Activated CD4-positive, alpha-beta T cell treated with anti-CD3 and anti-CD28 coated beads for 48 hours (primary cell): ENCODE measurements at regions not wholly inside any gene's neighbourhood (a gene's known extent, or its start where the extent isn't known, plus 50 kb on each side); places are given as distances from the start of the nearest gene placed in this dataset.
"Not testable (repeated sequence)": the region's sequence is repeated elsewhere in the genome, so short reads cannot be mapped to it uniquely, and the experiment has no call there.

ENCODE experiments used
- DNase-seq: peaks from one replicate; pipeline ENCODE4 v3.0.0-alpha.2; 2020

DNA sequence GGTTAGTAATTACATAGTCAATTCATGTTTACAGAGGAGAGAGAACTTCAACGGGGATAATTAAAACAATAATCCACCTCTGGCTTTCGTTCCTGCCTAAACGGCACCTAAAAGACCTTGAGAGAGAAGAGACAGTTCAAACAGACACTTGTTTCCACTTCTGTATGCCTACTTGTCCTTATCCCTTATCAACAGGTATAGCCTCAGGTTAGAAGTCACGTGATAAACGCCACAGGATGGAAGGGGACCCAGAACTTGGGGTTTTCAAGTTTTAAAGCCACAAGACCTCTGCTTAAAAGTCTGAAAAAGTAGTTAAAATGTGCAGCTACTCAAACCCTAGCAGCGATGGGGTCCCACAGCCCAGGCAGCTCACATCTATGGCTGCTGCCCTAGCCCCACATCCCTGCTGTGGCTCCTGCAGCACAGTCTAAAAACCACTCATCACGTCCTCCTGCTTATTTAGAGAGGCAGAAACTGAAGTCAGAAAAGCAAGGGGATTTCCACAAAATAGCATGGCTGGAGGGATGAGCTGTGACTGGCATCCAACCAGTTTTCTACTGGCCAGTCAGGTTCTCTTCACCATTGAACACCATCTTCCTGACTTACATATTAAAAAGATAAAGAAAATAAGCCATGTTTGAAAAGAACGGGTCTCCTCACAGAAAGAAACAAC, 51.2 kb upstream of the SEC16B start:
- no peak for DNase-seq

DNA sequence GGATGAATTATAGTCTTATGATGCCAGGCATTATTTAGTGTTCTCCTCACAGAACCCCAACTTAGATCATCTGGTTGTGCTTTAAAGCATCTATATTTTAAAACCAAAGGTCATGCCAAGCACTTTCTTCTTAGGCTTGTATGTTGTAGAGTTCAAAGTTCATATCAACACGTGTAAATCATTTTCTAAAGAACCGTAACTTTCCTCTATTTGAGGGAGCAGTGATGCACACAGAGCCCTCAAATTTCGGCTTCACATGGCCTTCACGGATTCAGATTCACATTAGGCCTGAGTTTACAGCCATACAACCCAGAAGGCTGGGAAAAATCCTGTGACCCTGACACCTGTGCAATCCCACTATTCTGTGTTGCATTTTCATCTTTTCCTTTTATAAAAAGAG, 52.1 kb upstream of the SEC16B start:
- DNase-seq, result no peak

DNA sequence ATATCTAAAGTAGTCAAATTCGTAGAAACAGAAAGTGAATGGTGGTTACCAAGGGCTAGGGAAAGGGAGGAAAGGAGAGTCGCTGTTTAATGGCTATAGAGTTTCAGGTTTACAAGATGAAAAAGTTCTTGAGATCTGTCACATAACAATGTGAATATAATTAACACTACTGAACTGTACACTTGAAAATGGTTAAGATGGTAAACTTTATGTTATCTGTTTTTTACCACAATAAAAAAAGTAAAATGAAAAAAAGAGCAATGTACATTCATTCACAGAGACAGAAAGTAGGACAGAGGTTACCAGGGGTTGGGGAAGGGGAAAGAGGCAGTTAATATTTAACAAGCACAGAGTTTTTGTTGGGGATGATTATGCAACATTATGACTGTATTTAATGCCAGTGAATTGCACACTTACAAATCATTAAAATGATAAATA, 53.3 kb upstream of the SEC16B start:
- DNase-seq, result no peak

DNA sequence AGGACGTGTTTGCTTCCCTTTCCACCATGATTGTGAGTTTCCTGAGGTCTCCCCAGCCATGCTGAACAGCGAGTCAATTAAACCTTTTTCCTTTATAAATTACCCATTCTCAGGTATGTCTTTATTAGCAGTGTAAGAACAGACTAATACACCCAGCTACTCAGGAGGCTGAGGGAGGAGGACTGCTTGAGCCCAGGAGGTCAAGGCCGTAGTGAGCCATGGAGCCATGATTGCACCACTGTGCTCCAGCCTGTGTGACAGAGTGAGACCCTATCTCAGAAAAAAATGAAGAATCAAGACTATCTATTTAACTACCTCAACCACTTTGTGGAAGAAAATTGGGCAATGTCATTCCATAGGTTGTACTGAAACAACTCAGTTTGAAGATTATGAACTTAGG, 54.6 kb upstream of the SEC16B start:
- DNase-seq, result no peak

DNA sequence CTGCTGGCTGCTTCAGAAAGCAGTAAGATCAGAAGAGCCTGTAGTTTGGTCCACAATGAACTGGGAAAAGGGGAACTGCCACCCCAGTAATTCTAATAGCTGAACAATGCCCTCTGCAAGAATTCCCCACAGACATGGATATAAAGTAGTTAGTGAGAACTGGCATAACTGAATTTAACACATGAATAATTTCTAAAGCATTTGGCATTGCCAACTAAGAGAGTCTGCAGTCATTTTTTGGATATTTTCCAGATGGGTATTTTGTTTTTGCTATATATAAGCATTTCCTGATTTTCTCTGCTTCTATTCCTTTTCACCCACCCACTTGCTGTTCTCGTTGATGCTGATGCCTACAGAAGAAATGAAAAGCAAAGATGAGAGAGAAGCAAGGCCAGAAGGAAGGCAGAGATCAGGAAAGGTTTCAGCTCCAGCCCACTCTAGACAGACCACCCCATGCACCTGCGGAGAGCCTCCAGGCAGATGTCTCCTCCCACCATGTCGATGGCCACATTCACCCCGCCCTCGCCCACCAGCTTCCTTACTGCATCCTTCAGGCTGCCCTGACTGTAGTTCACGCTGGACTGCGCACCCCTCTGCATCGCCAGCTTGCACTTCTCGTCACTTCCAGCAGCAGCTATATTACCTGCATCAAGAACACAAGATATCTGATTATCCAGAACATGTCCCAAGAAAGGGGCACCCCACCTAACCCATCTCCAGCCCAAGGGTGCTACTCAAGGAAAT, 55.9 kb upstream of the SEC16B start:
- DNase-seq, result no peak

DNA sequence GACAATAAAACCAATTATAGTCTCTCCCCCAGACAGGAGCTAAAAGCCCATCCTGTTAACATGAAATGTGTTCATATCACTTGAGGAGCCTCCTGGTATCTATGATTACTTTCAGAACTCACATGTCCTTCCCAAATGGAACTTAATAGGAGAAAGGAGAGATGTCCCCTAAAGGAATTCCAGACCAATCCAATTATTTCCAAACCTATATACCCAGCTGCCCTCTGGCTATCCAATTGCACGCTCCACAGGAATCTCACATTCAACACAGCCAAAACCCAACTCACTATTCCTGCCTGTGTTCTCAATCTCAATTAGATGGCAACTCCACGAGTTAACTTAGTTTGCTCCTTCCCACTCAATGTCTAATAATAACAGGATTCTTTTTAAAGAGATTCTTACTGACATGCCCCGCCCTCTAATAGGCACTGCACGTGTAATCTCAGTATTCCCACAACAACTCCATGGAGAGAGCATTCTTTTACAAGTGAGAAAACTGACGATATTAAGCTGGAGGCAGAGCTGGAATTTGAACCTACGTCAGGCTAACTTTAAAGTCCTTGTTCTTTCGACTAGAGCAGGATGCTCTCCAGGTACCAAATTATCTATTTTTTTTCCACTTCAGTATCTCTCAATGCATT, 59.1 kb upstream of the SEC16B start:
- no peak for DNase-seq

DNA sequence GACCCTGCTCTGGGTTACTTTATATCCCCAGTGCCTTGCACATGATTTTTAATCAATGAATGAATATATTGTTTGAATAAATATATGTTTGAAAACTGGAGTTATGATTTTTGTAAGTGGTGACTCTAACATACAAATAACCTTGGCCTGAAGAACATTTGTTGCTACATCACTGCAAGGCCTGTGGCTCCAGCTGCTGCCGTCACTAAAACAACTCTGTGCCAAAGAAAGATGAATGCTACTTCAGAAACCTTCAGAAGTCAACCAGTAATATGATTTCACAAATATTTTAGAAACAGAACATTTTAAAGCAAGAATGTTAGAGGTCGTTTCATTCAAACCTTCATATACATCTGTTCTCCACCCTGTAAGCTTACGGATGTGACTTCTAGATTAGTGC, 60.6 kb upstream of the SEC16B start:
- no peak for DNase-seq

DNA sequence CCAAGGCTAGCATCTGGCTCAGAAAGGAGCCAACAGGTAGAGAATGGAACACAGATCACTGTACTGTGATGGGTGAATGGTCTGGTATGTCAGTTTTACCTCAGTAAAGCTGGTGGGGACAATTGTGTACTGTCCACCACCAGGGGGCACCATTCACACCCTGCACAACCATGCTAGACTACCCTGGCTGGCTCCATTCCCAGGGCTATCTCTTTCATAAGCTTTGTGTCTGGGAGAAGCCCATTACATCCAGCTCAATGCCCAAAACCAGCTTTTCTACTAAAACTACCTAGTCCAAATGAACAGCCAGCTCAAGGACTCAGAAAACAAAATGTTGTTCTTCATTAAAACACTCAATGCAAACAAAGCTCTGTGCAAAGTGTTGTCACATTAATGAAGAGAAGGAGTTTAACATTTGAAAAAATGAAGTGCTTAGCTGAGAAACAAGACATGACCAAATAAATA, 62.0 kb upstream of the RASAL2 start:
- peak; percentile 55 for DNase-seq

DNA sequence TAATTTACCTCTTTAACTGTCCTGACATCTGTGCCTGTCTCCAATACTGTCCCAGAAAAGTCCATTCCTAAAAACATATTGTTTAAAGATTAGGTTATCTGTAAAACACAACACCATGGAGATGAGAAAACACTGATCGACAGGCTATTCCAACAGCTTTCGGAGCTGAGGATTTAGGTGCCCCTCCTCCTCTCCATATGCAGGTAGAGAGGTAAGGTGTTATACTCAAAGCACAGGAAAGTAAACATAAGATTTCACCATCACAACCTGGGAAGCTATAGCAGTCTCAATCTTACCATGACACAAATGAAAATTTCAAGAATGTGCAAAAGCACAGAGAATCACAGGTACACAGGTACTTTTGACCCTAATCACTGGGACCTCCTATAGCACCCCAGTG, 60.9 kb upstream of the RASAL2 start:
- no peak for DNase-seq

DNA sequence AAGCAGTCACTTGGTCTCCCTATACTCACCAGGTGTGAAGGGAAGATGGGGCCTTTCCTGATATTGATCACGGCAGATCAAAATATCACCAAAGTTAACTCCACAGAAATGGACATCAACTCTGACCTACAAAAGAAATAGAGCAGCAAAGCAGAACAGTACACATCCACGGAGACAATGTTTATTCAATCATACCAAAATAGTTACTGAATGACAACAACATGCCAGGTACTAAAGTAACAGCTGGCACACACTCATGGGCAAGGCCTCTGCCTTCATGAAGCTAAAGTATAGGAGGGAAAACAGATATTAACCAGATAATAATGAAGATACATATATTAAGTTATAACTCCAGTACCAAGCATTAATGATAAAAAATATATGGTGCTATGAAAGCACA, 59.2 kb upstream of the RASAL2 start:
- DNase-seq, result no peak

DNA sequence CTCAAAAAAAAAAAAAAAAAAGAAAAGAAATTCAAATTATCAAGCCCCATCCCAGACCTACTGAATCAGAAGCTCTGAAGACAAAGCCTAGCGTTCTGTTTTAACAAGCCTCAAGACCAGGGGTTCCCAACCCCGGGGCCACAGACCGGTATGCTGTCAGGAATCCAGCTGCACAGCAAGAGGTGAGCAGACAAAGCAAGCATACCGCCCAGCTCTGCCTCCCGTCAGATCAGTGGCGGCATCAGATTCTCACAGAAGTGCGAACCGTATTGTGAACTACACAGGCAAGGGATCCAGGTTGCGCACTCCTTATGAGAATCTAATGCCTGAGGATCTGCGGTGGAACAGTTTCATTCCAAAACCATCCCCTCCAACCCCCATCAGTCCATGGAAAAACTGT, 57.8 kb upstream of the RASAL2 start:
- DNase-seq, result no peak

DNA sequence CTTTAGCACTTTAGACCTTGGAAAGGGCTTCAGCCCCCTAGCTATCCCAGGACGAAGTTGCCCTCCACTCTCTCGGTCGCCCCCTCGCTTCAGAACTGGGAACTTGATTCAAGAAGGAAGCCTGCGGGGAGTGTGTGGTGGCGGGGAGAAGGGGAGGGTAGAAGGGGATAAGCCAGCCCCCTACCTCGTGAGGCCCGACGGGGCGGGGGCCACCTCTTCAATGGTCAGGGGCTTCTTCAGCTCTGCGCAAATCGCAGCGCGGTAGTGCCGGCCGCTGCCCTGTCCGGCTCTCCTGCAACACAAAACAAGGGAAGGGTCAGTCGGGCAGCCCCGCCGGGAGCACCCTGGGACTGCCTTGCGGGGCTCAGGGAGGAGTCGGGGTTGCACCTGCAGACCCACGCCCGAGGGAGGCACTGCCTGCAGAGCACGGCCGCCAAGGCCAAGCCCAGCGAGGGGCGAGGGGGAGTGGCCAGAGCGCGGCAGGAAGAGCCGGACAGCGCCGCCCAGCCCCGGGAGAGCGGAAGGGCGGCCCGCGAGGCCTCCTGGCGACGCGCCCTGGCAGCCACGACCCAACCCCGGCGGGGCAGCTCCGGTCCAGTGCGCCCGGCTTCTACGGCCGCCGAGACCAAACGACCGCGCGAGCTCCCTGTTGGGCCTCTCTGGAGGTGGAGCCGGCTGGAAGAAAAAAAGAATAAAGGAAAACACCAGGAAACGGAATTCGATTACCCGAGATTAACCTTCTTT, 56.2 kb upstream of the RASAL2 start:
- no peak for DNase-seq

DNA sequence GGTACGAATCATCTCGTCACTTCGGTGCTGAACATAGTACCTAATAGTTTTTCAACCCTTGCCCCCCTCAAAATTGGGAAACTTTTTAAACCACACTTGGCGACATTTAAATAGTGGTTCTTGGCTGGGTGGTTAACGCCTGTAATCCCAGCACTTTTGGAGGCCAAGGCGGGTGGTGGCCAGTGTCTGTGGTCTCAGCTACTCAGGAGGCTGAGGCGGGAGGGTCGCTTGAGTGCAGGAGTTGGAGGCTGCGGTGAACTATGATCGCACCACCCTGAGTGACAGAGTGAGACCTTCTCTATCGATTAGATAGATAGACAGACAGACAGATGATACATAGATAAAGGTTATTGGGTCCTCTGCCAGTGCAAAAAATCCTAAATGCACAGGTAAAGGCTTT, 55.5 kb upstream of the RASAL2 start:
- DNase-seq, result no peak

DNA sequence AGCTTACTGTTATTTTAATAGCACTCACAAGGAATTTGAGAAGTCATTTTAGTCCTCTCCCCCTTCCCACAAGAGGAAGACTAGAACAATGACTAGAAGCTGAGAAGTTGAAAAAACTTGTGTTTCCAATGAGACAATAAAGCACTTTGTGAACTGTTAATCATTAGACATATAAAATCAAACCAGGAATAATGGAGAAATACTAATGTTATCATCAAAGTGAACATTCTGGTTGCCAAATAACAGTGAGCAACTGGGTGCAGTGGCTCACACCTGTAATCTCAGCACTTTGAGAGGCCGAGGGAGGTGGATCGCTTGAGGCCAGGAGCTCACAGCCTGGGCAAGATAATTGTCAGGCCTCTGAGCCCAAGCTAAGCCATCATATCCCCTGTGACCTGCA, 54.0 kb upstream of the RASAL2 start:
- no peak for DNase-seq

DNA sequence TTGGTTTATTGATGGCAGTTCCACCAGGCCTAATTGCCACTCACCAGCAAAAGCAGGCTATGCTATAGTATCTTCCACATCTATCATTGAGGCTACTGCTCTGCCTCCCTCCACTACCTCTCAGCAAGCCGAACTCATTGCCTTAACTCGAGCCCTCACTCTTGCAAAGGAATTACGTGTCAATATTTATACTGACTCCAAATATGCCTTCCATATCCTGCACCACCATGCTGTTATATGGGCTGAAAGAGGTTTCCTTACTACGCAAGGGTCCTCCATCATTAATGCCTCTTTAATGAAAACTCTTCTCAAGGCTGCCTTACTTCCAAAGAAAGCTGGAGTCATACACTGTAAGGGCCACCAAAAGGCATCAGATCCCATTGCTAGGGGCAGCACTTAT, 50.0 kb upstream of the RASAL2 start:
- DNase-seq, result not testable (repeated sequence)
